Upper lobe of left lung (tissue), 4 donors: ENCODE measurements at regions not wholly inside any gene's neighbourhood (a gene's known extent, or its start where the extent isn't known, plus 50 kb on each side); places are given as distances from the start of the nearest gene placed in this dataset.

Experiments
- CTCF ChIP-seq, 6 experiments: fragments of 450-650 bp in 4 of 6; fragments of 200-600 bp in 2 of 6; sonication (generic) in 2 of 6; IDR thresholded peaks; one replicate each; pipeline ENCODE4 v1.5.1; 2016 to 2019; ENCODE audit warnings: antibody characterized with exemption in 6 of 6
- EP300 ChIP-seq, 4 donors: sonication (generic); formaldehyde crosslinking; IDR thresholded peaks; one replicate each; pipeline ENCODE4 v1.5.1; 2017; ENCODE audit warnings: antibody characterized with exemption in 4 of 4, control low read depth in 2 of 4
- POLR2A ChIP-seq, 4 donors: fragments of 450-650 bp; IDR thresholded peaks; one replicate each; pipeline ENCODE4 v1.5.1; 2016 to 2017; ENCODE audit warnings: antibody characterized with exemption in 4 of 4, mild to moderate bottlenecking in 2 of 4
- POLR2AphosphoS5 ChIP-seq, 2 donors: sonication (generic); formaldehyde crosslinking; IDR thresholded peaks; one replicate each; pipeline ENCODE4 v1.5.1; 2017; ENCODE audit warnings: antibody characterized with exemption in 2 of 2

- no peak for TF ChIP-seq POLR2A (IDR thresholded peaks at IDR 0.05)
- no peak for TF ChIP-seq POLR2AphosphoS5 (IDR thresholded peaks at IDR 0.05)
- no peak for TF ChIP-seq CTCF (IDR thresholded peaks at IDR 0.05)
- no peak for TF ChIP-seq EP300 (IDR thresholded peaks at IDR 0.05)
Observed at GRCh38 chr7:80278737-80279136, 144.1 kb downstream of the GNAI1 start.
